ENCODE measurements at regions not wholly inside any gene's neighbourhood (a gene's known extent, or its start where the extent isn't known, plus 50 kb on each side); places are given as distances from the start of the nearest gene placed in this dataset.

GRCh38 chr12:82040987-82041743 lies 282.0 kb upstream of the PPFIA2 start:
- no peak overlapping the region for H3K27ac ChIP-seq
- no peaks in the 10 kb centered on the region for H3K4me1 ChIP-seq
- no peaks in the 10 kb centered on the region for H3K9me3 ChIP-seq
- TF ChIP-seq, protein P1, sequence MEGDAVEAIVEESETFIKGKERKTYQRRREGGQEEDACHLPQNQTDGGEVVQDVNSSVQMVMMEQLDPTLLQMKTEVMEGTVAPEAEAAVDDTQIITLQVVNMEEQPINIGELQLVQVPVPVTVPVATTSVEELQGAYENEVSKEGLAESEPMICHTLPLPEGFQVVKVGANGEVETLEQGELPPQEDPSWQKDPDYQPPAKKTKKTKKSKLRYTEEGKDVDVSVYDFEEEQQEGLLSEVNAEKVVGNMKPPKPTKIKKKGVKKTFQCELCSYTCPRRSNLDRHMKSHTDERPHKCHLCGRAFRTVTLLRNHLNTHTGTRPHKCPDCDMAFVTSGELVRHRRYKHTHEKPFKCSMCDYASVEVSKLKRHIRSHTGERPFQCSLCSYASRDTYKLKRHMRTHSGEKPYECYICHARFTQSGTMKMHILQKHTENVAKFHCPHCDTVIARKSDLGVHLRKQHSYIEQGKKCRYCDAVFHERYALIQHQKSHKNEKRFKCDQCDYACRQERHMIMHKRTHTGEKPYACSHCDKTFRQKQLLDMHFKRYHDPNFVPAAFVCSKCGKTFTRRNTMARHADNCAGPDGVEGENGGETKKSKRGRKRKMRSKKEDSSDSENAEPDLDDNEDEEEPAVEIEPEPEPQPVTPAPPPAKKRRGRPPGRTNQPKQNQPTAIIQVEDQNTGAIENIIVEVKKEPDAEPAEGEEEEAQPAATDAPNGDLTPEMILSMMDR (IDR thresholded peaks at IDR 0.05): no peak
- no peaks in the 10 kb centered on the region for H3K36me3 ChIP-seq
- DNase-seq (ENCODE audit: low spot score): no peak
- H3K27me3 ChIP-seq: no peaks in the 10 kb centered on the region
- no peak overlapping the region for H3K4me3 ChIP-seq

- no peaks in the 10 kb centered on the region for H3K27me3 ChIP-seq
- H3K4me3 ChIP-seq: no peak overlapping the region
- H3K4me1 ChIP-seq: no peaks in the 10 kb centered on the region
- TF ChIP-seq, protein P1 (IDR thresholded peaks at IDR 0.05): no peak
- DNase-seq (ENCODE audit: low spot score): no peak
- H3K36me3 ChIP-seq: no peaks in the 10 kb centered on the region
- H3K9me3 ChIP-seq: peaks cover 0 to 13% of the 10 kb centered on the region in 2 donors
- no peak overlapping the region for H3K27ac ChIP-seq
Measured at GRCh38 chr12:82034769-82035168, 275.6 kb upstream of the PPFIA2 start.

DNA sequence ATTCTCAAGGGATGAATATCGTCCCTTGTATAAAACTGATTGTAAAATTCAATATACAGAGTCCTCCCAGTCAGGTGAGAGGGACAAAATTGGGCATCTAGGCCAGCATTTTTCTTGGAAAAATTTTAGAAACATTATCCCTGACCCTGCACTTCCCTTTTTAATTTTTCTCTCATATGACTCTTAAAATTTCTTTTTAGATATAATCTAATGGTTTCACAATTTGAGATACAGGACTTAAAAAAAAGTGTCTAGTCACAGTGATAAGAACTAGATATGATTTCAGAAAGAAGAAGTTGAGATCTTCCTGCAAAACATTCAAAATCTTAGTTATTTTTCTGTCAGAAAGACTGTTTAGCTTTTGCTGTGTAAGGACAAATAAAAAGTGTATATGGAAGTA lies 270.8 kb upstream of the PPFIA2 start:
- Histone ChIP-seq H3K4me1 (no peaks in the 10 kb centered on the region), H3K27ac (no peak overlapping the region), H3K9me3 (peaks cover 0 to 10% of the 10 kb centered on the region in 2 donors), H3K36me3 (no peaks in the 10 kb centered on the region), H3K4me3 (no peak overlapping the region), H3K27me3 (no peaks in the 10 kb centered on the region)
- TF ChIP-seq, protein P1 (IDR thresholded peaks at IDR 0.05): no peak
- no peak for DNase-seq (ENCODE audit: low spot score)

DNA sequence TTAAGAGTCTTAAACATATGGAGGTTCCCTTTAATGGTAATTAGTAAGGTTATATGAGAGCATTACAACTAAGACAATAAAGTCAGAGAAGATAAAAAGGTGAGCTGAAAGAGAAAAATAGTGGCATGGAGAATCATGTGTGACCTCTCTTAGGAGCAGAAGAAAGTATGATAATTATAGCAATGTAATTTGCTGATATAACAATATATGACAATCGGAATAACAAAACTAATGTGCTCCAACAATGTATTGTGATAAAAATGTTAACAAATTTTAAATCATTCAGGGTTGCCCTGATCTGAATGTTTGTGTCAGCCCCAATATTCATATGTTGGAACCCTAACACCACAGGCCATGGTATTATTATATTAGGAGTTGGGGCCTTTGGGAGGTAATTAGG lies 269.6 kb upstream of the PPFIA2 start:
- no peak overlapping the region for H3K4me3 ChIP-seq
- DNase-seq (ENCODE audit: low spot score): no peak
- no peaks in the 10 kb centered on the region for H3K4me1 ChIP-seq
- H3K36me3 ChIP-seq: no peaks in the 10 kb centered on the region
- H3K9me3 ChIP-seq: no peaks in the 10 kb centered on the region
- H3K27me3 ChIP-seq: no peaks in the 10 kb centered on the region
- H3K27ac ChIP-seq: no peak overlapping the region
- TF ChIP-seq, protein P1 (IDR thresholded peaks at IDR 0.05): no peak

DNA sequence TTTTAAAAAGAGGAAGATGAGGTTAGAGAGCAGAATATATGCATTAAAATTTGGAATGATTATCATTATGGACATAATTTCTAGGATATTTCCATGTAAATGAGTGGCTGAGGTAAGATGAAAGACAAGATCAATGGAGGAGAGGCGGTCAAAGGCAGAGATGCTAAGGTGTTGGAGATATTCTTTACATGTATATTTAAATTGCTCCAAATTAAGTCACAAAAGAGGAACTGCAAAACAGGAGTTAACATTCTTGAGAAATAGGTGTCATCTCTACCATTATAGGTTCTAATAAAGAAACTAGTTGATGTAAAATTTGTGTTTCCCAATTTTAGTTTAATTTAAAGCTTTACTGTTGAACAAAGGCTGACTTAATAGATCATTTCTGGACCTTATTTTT lies 268.5 kb upstream of the PPFIA2 start:
- Histone ChIP-seq H3K36me3 (no peaks in the 10 kb centered on the region), H3K4me3 (no peak overlapping the region), H3K27ac (no peak overlapping the region), H3K27me3 (no peaks in the 10 kb centered on the region), H3K4me1 (no peaks in the 10 kb centered on the region), H3K9me3 (no peaks in the 10 kb centered on the region)
- TF ChIP-seq, protein P1 (IDR thresholded peaks at IDR 0.05): no peak
- no peak for DNase-seq (ENCODE audit: low spot score)

DNA sequence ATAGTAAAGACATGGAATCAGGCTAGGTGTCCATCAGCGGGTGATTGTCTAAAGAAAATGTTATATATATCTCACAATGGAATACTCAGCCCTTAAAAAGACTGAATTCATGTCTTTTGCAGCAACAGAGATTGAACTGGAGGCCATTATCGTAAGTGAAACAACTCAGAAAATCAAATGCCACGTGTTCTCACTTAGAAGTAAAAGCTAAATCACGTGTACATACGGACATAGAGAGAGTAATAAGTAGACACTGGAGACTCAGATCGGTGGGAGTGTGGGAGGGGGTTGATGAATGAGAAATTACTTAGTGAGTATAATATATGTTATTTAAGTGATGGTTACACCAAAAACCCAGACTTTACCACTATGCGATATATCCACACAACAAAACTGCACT lies 266.3 kb upstream of the PPFIA2 start:
- DNase-seq (ENCODE audit: low spot score): no peak
- Histone ChIP-seq H3K9me3 (no peaks in the 10 kb centered on the region), H3K36me3 (no peaks in the 10 kb centered on the region), H3K27ac (no peak overlapping the region), H3K27me3 (no peaks in the 10 kb centered on the region), H3K4me3 (no peak overlapping the region), H3K4me1 (no peaks in the 10 kb centered on the region)
- TF ChIP-seq, protein P1 (IDR thresholded peaks at IDR 0.05): no peak

Data from right atrium auricular region (tissue), 2 donors.